ENCODE measurements at regions not wholly inside any gene's neighbourhood (a gene's known extent, or its start where the extent isn't known, plus 50 kb on each side); places are given as distances from the start of the nearest gene placed in this dataset.

- no peak for TF ChIP-seq CTCF (IDR thresholded peaks at IDR 0.05)
- TF ChIP-seq POLR2A (IDR thresholded peaks at IDR 0.05) = no peak
- TF ChIP-seq POLR2AphosphoS5 (IDR thresholded peaks at IDR 0.05; ENCODE audit: insufficient read depth in 1 of 2, low read depth in 1 of 2) = no peak
Observed at GRCh38 chr14:85233756-85234155, 296.2 kb upstream of the FLRT2 start.

All from vagina (tissue), 2 donors.